ENCODE measurements at regions not wholly inside any gene's neighbourhood (a gene's known extent, or its start where the extent isn't known, plus 50 kb on each side); places are given as distances from the start of the nearest gene placed in this dataset.
"Not testable (repeated sequence)": the region's sequence is repeated elsewhere in the genome, so short reads cannot be mapped to it uniquely, and the experiment has no call there.

- peak; percentile 40 for DNase-seq (ENCODE audit: low read depth, low spot score)
Observed at GRCh38 chrX:9342561-9343051, 122.3 kb upstream of the TBL1X start.

- DNase-seq (ENCODE audit: low read depth, low spot score) = no peak
Observed at GRCh38 chrX:9343971-9344370, 120.9 kb upstream of the TBL1X start.

- no peak for DNase-seq (ENCODE audit: low read depth, low spot score)
Observed at GRCh38 chrX:9345957-9346356, 118.9 kb upstream of the TBL1X start.

- no peak for DNase-seq (ENCODE audit: low read depth, low spot score)
Observed at GRCh38 chrX:9349572-9350494, 115.0 kb upstream of the TBL1X start.

GRCh38 chrX:9351126-9351525, 113.7 kb upstream of the TBL1X start:
- DNase-seq (ENCODE audit: low read depth, low spot score) = no peak

- DNase-seq (ENCODE audit: low read depth, low spot score) = no peak
Observed at GRCh38 chrX:9352243-9352642, 112.6 kb upstream of the TBL1X start.

GRCh38 chrX:9352694-9353411, 112.0 kb upstream of the TBL1X start:
- no peak for DNase-seq (ENCODE audit: low read depth, low spot score)

GRCh38 chrX:9354918-9355317, 109.9 kb upstream of the TBL1X start:
- DNase-seq (ENCODE audit: low read depth, low spot score) = no peak

- no peak for DNase-seq (ENCODE audit: low read depth, low spot score)
Observed at GRCh38 chrX:9355739-9356138, 109.1 kb upstream of the TBL1X start.

- no peak for DNase-seq (ENCODE audit: low read depth, low spot score)
Observed at GRCh38 chrX:9356846-9357245, 108.0 kb upstream of the TBL1X start.

GRCh38 chrX:9357518-9358114, 107.2 kb upstream of the TBL1X start:
- DNase-seq (ENCODE audit: low read depth, low spot score) = no peak

GRCh38 chrX:9362363-9362928, 102.4 kb upstream of the TBL1X start:
- no peak for DNase-seq (ENCODE audit: low read depth, low spot score)

- no peak for DNase-seq (ENCODE audit: low read depth, low spot score)
Observed at GRCh38 chrX:9367421-9367820, 97.4 kb upstream of the TBL1X start.

- no peak for DNase-seq (ENCODE audit: low read depth, low spot score)
Observed at GRCh38 chrX:9368262-9368661, 96.6 kb upstream of the TBL1X start.

GRCh38 chrX:9369802-9370291, 95.0 kb upstream of the TBL1X start:
- no peak for DNase-seq (ENCODE audit: low read depth, low spot score)

- DNase-seq (ENCODE audit: low read depth, low spot score) = no peak
Observed at GRCh38 chrX:9370893-9371292, 94.0 kb upstream of the TBL1X start.

GRCh38 chrX:9372866-9373265, 92.0 kb upstream of the TBL1X start:
- no peak for DNase-seq (ENCODE audit: low read depth, low spot score)

- no peak for DNase-seq (ENCODE audit: low read depth, low spot score)
Observed at GRCh38 chrX:9373789-9374188, 91.1 kb upstream of the TBL1X start.

GRCh38 chrX:9374555-9374954, 90.3 kb upstream of the TBL1X start:
- no peak for DNase-seq (ENCODE audit: low read depth, low spot score)

- no peak for DNase-seq (ENCODE audit: low read depth, low spot score)
Observed at GRCh38 chrX:9376111-9376510, 88.7 kb upstream of the TBL1X start.

GRCh38 chrX:9377216-9377615, 87.6 kb upstream of the TBL1X start:
- not testable (repeated sequence) for DNase-seq (ENCODE audit: low read depth, low spot score)
